HG02588 (cell line): ENCODE measurements at regions not wholly inside any gene's neighbourhood (a gene's known extent, or its start where the extent isn't known, plus 50 kb on each side); places are given as distances from the start of the nearest gene placed in this dataset.

Experiments
- ATAC-seq: cut with Tn5 transposase; IDR thresholded peaks from one replicate; pipeline ENCODE4 v1.9.1; 2021; ENCODE audit warnings: mild to moderate bottlenecking, moderate library complexity; ENCODE audit not compliant: unreplicated experiment

GRCh38 chr3:152190636-152191183 lies 78.0 kb upstream of the MBNL1 start:
- no peak for ATAC-seq

- ATAC-seq = no peak
Observed at GRCh38 chr3:152192050-152192449, 76.7 kb upstream of the MBNL1 start.

- no peak for ATAC-seq
Observed at GRCh38 chr3:152192936-152193672, 75.6 kb upstream of the MBNL1 start.

GRCh38 chr3:152193673-152194267 lies 75.0 kb upstream of the MBNL1 start:
- peak; percentile 50 for ATAC-seq

- no peak for ATAC-seq
Observed at GRCh38 chr3:152195206-152195605, 73.5 kb upstream of the MBNL1 start.

GRCh38 chr3:152196782-152197181 lies 71.9 kb upstream of the MBNL1 start:
- ATAC-seq = peak; percentile 41

GRCh38 chr3:152197451-152197850 lies 71.3 kb upstream of the MBNL1 start:
- ATAC-seq = no peak

GRCh38 chr3:152197937-152198336 lies 70.8 kb upstream of the MBNL1 start:
- ATAC-seq = peak; percentile 28

GRCh38 chr3:152198665-152199064 lies 70.1 kb upstream of the MBNL1 start:
- ATAC-seq = no peak

GRCh38 chr3:152199102-152199840 lies 69.5 kb upstream of the MBNL1 start:
- ATAC-seq = peak; percentile 31

- no peak for ATAC-seq
Observed at GRCh38 chr3:152200476-152201420, 68.0 kb upstream of the MBNL1 start.

- peak; percentile 32 for ATAC-seq
Observed at GRCh38 chr3:152202976-152203626, 65.6 kb upstream of the MBNL1 start.

GRCh38 chr3:152203652-152204051 lies 65.1 kb upstream of the MBNL1 start:
- ATAC-seq = no peak

- ATAC-seq = no peak
Observed at GRCh38 chr3:152204218-152204617, 64.5 kb upstream of the MBNL1 start.

GRCh38 chr3:152205097-152205593 lies 63.6 kb upstream of the MBNL1 start:
- peak; percentile 46 for ATAC-seq

- ATAC-seq = no peak
Observed at GRCh38 chr3:152206243-152206760, 62.4 kb upstream of the MBNL1 start.

GRCh38 chr3:152208439-152208838 lies 60.3 kb upstream of the MBNL1 start:
- ATAC-seq = no peak

- ATAC-seq = no peak
Observed at GRCh38 chr3:152209060-152209459, 59.7 kb upstream of the MBNL1 start.

- ATAC-seq = no peak
Observed at GRCh38 chr3:152209776-152210175, 59.0 kb upstream of the MBNL1 start.

GRCh38 chr3:152210697-152211096 lies 58.0 kb upstream of the MBNL1 start:
- ATAC-seq = no peak
